CD14-positive monocyte (primary cell): ENCODE measurements at regions not wholly inside any gene's neighbourhood (a gene's known extent, or its start where the extent isn't known, plus 50 kb on each side); places are given as distances from the start of the nearest gene placed in this dataset.

Experiments used
- DNase-seq, 3 donors: peaks; one replicate each; pipeline ENCODE4 v3.0.0-alpha.2; 2011 to 2022
- H2AFZ ChIP-seq: 2 replicates; pipeline ENCODE4 v1.6.0; 2012; ENCODE audit warnings: mild to moderate bottlenecking, low read depth, low read length, inconsistent platforms; ENCODE audit not compliant: insufficient read depth, poor library complexity, severe bottlenecking
- H3K27ac ChIP-seq, 2 donors: 1 replicate in 1 of 2; 2 replicates in 1 of 2; pipeline ENCODE4 v1.5.1; 2012 to 2013; ENCODE audit warnings: low read length in 2 of 2, control low read depth in 1 of 2, inconsistent platforms in 1 of 2, low read depth in 1 of 2, mild to moderate bottlenecking in 1 of 2
- H3K27me3 ChIP-seq, 2 donors: one replicate each; pipeline versions ENCODE4 v1.6.0 to v1.6.1; 2011 to 2013; ENCODE audit warnings: low read length in 2 of 2; ENCODE audit not compliant: control insufficient read depth in 2 of 2, insufficient read depth in 2 of 2
- H3K36me3 ChIP-seq, 2 donors: replicated peaks in 1 of 2; 1 replicate in 1 of 2; 2 replicates in 1 of 2; pipeline versions ENCODE4 v1.5.1 to v1.6.1; 2012 to 2013; ENCODE audit warnings: low read length in 2 of 2, control low read depth in 1 of 2, inconsistent platforms in 1 of 2, mild to moderate bottlenecking in 1 of 2; ENCODE audit not compliant: insufficient read depth in 2 of 2, control insufficient read depth in 1 of 2
- H3K4me1 ChIP-seq, 2 donors: 1 replicate in 1 of 2; 2 replicates in 1 of 2; pipeline versions ENCODE4 v1.5.1 to v1.6.1; 2012 to 2013; ENCODE audit warnings: low read length in 2 of 2, control low read depth in 1 of 2, inconsistent platforms in 1 of 2, mild to moderate bottlenecking in 1 of 2, moderate library complexity in 1 of 2; ENCODE audit not compliant: insufficient read depth in 2 of 2, control insufficient read depth in 1 of 2
- H3K4me2 ChIP-seq: replicated peaks from 2 replicates; pipeline ENCODE3; 2012; ENCODE audit warnings: low read length, moderate library complexity, mild to moderate bottlenecking; ENCODE audit not compliant: poor library complexity, severe bottlenecking; ENCODE audit errors: extremely low read depth
- H3K4me3 ChIP-seq, 3 experiments: fragments of 200-600 bp in 1 of 3; sonication (generic) in 1 of 3; replicated peaks in 1 of 3; 1 replicate in 2 of 3; 2 replicates in 1 of 3; pipeline ENCODE4 v1.5.1; 2011 to 2013; ENCODE audit warnings: low read length in 3 of 3, mild to moderate bottlenecking in 3 of 3, control low read depth in 2 of 3, low read depth in 2 of 3, inconsistent platforms in 1 of 3, moderate library complexity in 1 of 3
- H3K79me2 ChIP-seq: 2 replicates; pipeline ENCODE4 v1.6.0; 2012; ENCODE audit warnings: mild to moderate bottlenecking, control low read depth, inconsistent platforms, low read length, moderate library complexity; ENCODE audit not compliant: insufficient read depth
- H3K9ac ChIP-seq: 2 replicates; pipeline ENCODE4 v1.6.0; 2017; ENCODE audit warnings: low read length, mild to moderate bottlenecking; ENCODE audit not compliant: insufficient read depth, poor library complexity, severe bottlenecking
- H3K9me3 ChIP-seq, 2 donors: replicated peaks in 1 of 2; 1 replicate in 1 of 2; 2 replicates in 1 of 2; pipeline versions ENCODE4 v1.5.1 to v1.6.1; 2012 to 2013; ENCODE audit warnings: low read length in 2 of 2, control low read depth in 1 of 2; ENCODE audit not compliant: control insufficient read depth in 1 of 2, insufficient read depth in 1 of 2
- H4K20me1 ChIP-seq: 2 replicates; pipeline ENCODE4 v1.6.0; 2012; ENCODE audit warnings: mild to moderate bottlenecking, low read length, control low read depth, moderate library complexity; ENCODE audit not compliant: insufficient read depth
- H3K27ac Mint-ChIP-seq, 7 donors: one replicate each; pipeline ENCODE4 v1.8.0; 2020; ENCODE audit warnings: mild to moderate bottlenecking in 7 of 7, mixed read lengths in 7 of 7, moderate library complexity in 6 of 7, inconsistent platforms in 2 of 7
- H3K27me3 Mint-ChIP-seq, 3 donors: one replicate each; pipeline ENCODE4 v1.8.0; 2021 to 2022; ENCODE audit warnings: low read depth in 3 of 3, mild to moderate bottlenecking in 3 of 3, mixed read lengths in 3 of 3, moderate library complexity in 3 of 3, inconsistent platforms in 1 of 3
- H3K36me3 Mint-ChIP-seq, 2 donors: one replicate each; pipeline ENCODE4 v1.8.0; 2020; ENCODE audit warnings: mixed read lengths in 2 of 2, inconsistent platforms in 1 of 2, mild to moderate bottlenecking in 1 of 2
- H3K4me1 Mint-ChIP-seq: one replicate; pipeline ENCODE4 v1.8.0; 2020; ENCODE audit warnings: mild to moderate bottlenecking, mixed read lengths
- H3K4me3 Mint-ChIP-seq, 2 donors: one replicate each; pipeline ENCODE4 v1.8.0; 2020; ENCODE audit warnings: mild to moderate bottlenecking in 2 of 2, mixed read lengths in 2 of 2, moderate library complexity in 1 of 2
- H3K9me3 Mint-ChIP-seq, 7 donors: one replicate each; pipeline ENCODE4 v1.8.0; 2020 to 2022; ENCODE audit warnings: mixed read lengths in 7 of 7, mild to moderate bottlenecking in 6 of 7, moderate library complexity in 6 of 7, inconsistent platforms in 2 of 7
- WGBS: methylation state at CpG from one replicate; pipeline ENCODE4 v1.1.5; 2013; ENCODE audit warnings: missing lambda C conversion rate; ENCODE audit not compliant: insufficient coverage; 5-methylcytosine and 5-hydroxymethylcytosine counted together
- intact Hi-C, 2 donors: fragments of 100-400 bp; cut with micrococcal nuclease; formaldehyde crosslinking; loops; one replicate each; pipeline versions ENCODE4 v1.15.0 to v1.15.1; 2023
- TF ChIP-seq, protein P1 (sequence below): fragments of 200-600 bp; IDR thresholded peaks from one replicate; pipeline ENCODE4 v1.8.0; 2022; ENCODE audit warnings: antibody characterized with exemption, mild to moderate bottlenecking

DNA sequence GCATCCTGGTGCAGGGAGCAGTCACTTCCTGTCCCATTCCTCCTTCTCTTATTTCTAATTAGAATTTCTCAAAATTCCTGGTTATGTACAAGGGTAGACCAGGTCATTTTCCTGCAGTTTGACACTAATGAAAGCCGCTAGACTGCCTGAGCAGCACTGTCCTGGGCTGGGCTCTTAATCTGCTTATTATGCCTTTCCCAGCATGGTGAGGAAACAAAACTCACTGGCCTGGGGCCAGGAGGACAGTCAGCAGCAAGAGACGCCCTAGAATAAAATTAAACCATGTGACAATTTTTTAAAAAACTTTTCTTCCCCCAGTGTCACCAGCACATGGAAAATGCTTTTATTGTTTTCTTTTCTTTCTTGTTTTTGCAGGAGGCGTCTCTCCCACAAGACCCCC lies 647.5 kb downstream of the TYW1 start:
- Mint-ChIP-seq H3K4me1 (no peaks in the 10 kb centered on the region), H3K9me3 (peaks cover 3 to 20% (median 13%) of the 10 kb centered on the region in 7 donors), H3K27ac (no peak overlapping the region), H3K36me3 (no peaks in the 10 kb centered on the region), H3K4me3 (no peak overlapping the region), H3K27me3 (peaks cover 0 to 3% (median 0%) of the 10 kb centered on the region in 3 donors)
- no peaks in the 10 kb centered on the region for H3K79me2 ChIP-seq
- TF ChIP-seq, protein P1, sequence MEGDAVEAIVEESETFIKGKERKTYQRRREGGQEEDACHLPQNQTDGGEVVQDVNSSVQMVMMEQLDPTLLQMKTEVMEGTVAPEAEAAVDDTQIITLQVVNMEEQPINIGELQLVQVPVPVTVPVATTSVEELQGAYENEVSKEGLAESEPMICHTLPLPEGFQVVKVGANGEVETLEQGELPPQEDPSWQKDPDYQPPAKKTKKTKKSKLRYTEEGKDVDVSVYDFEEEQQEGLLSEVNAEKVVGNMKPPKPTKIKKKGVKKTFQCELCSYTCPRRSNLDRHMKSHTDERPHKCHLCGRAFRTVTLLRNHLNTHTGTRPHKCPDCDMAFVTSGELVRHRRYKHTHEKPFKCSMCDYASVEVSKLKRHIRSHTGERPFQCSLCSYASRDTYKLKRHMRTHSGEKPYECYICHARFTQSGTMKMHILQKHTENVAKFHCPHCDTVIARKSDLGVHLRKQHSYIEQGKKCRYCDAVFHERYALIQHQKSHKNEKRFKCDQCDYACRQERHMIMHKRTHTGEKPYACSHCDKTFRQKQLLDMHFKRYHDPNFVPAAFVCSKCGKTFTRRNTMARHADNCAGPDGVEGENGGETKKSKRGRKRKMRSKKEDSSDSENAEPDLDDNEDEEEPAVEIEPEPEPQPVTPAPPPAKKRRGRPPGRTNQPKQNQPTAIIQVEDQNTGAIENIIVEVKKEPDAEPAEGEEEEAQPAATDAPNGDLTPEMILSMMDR: no peak
- no peaks in the 10 kb centered on the region for H4K20me1 ChIP-seq
- no peaks in the 10 kb centered on the region for H3K36me3 ChIP-seq
- no peaks in the 10 kb centered on the region for H3K27me3 ChIP-seq
- DNase-seq: no peak
- H3K27ac ChIP-seq: no peak overlapping the region
- no peak overlapping the region for H3K4me2 ChIP-seq
- 100% methylated on average over 1 of the region's 3 CpGs for WGBS
- H3K4me1 ChIP-seq: no peaks in the 10 kb centered on the region
- peaks cover 9 to 11% of the 10 kb centered on the region in 2 donors for H3K9me3 ChIP-seq
- H2AFZ ChIP-seq: no peak overlapping the region
- no peak overlapping the region for H3K9ac ChIP-seq
- intact Hi-C loops: no loop called here
- no peak overlapping the region for H3K4me3 ChIP-seq

DNA sequence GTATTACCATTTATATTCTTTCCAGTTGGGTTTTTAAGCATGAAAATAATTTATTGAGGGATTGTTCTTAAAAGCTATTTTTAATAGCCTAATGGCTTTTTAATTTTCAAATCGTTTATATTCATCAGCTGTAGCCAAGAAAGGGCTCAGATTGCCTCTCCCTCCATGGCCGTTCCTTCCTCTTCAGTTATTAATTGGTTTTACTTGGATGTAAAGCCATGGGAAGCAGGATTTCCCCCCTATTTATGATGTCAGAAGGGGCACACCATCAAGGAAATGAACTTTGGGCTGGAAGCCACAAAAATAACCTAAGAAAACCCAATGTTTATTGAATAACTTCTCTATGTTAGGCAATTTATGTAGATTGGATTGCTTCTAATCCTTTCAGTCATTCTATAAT lies 656.3 kb downstream of the TYW1 start:
- Histone ChIP-seq H3K27ac (no peak overlapping the region), H3K36me3 (no peaks in the 10 kb centered on the region), H3K4me2 (no peak overlapping the region), H4K20me1 (no peaks in the 10 kb centered on the region), H2AFZ (no peak overlapping the region), H3K27me3 (no peaks in the 10 kb centered on the region), H3K9me3 (peaks cover 3 to 4% of the 10 kb centered on the region in 2 donors), H3K4me3 (no peak overlapping the region), H3K9ac (no peak overlapping the region), H3K79me2 (no peaks in the 10 kb centered on the region), H3K4me1 (no peaks in the 10 kb centered on the region)
- Mint-ChIP-seq H3K36me3 (no peaks in the 10 kb centered on the region), H3K27me3 (no peaks in the 10 kb centered on the region), H3K4me3 (no peak overlapping the region), H3K27ac (no peak overlapping the region), H3K4me1 (no peaks in the 10 kb centered on the region), H3K9me3 (peaks cover 4 to 14% (median 9%) of the 10 kb centered on the region in 7 donors)
- no CpG with 5 or more reads among the region's 2 CpGs for WGBS
- DNase-seq: no peak
- intact Hi-C loops: no loop called here
- TF ChIP-seq, protein P1: no peak
